ENCODE measurements at regions not wholly inside any gene's neighbourhood (a gene's known extent, or its start where the extent isn't known, plus 50 kb on each side); places are given as distances from the start of the nearest gene placed in this dataset.
"Not testable (repeated sequence)": the region's sequence is repeated elsewhere in the genome, so short reads cannot be mapped to it uniquely, and the experiment has no call there.

- DNase-seq (ENCODE audit: low read depth in 2 of 2): no peak
These were observed 50.0 kb upstream of the RASGRP1 start for GRCh38 chr15:38614621-38615020.

- no peak for DNase-seq (ENCODE audit: low read depth in 2 of 2)
These were observed 53.2 kb upstream of the RASGRP1 start for GRCh38 chr15:38617831-38618230.

GRCh38 chr15:38618242-38618955, 53.8 kb upstream of the RASGRP1 start:
- no peak for DNase-seq (ENCODE audit: low read depth in 2 of 2)

- no peak for DNase-seq (ENCODE audit: low read depth in 2 of 2)
These were observed 55.5 kb upstream of the RASGRP1 start for GRCh38 chr15:38620098-38620497.

- DNase-seq (ENCODE audit: low read depth in 2 of 2): no peak
These were observed 56.4 kb upstream of the RASGRP1 start for GRCh38 chr15:38620851-38621594.

- DNase-seq (ENCODE audit: low read depth in 2 of 2): no peak
These were observed 57.7 kb upstream of the RASGRP1 start for GRCh38 chr15:38622304-38622703.

GRCh38 chr15:38622908-38623307, 58.3 kb upstream of the RASGRP1 start:
- no peak for DNase-seq (ENCODE audit: low read depth in 2 of 2)

- no peak for DNase-seq (ENCODE audit: low read depth in 2 of 2)
These were observed 59.1 kb upstream of the RASGRP1 start for GRCh38 chr15:38623744-38624143.

- no peak for DNase-seq (ENCODE audit: low read depth in 2 of 2)
These were observed 59.9 kb upstream of the RASGRP1 start for GRCh38 chr15:38624244-38625205.

GRCh38 chr15:38625886-38626285, 61.3 kb upstream of the RASGRP1 start:
- DNase-seq (ENCODE audit: low read depth in 2 of 2): no peak

GRCh38 chr15:38626443-38627050, 61.9 kb upstream of the RASGRP1 start:
- no peak for DNase-seq (ENCODE audit: low read depth in 2 of 2)

- no peak for DNase-seq (ENCODE audit: low read depth in 2 of 2)
These were observed 63.2 kb upstream of the RASGRP1 start for GRCh38 chr15:38627689-38628277.

- DNase-seq (ENCODE audit: low read depth in 2 of 2): no peak
These were observed 66.8 kb upstream of the RASGRP1 start for GRCh38 chr15:38631119-38632075.

GRCh38 chr15:38635170-38635569, 70.6 kb upstream of the RASGRP1 start:
- DNase-seq (ENCODE audit: low read depth in 2 of 2): no peak

- no peak for DNase-seq (ENCODE audit: low read depth in 2 of 2)
These were observed 72.0 kb upstream of the RASGRP1 start for GRCh38 chr15:38636597-38636996.

- DNase-seq (ENCODE audit: low read depth in 2 of 2): no peak
These were observed 73.5 kb upstream of the RASGRP1 start for GRCh38 chr15:38638126-38638525.

- no peak for DNase-seq (ENCODE audit: low read depth in 2 of 2)
These were observed 74.2 kb upstream of the RASGRP1 start for GRCh38 chr15:38638811-38639210.

- DNase-seq (ENCODE audit: low read depth in 2 of 2): no peak
These were observed 78.2 kb upstream of the RASGRP1 start for GRCh38 chr15:38642689-38643270.

- not testable (repeated sequence) for DNase-seq (ENCODE audit: low read depth in 2 of 2)
These were observed 79.7 kb upstream of the RASGRP1 start for GRCh38 chr15:38644353-38644752.

GRCh38 chr15:38646716-38647115, 82.1 kb upstream of the RASGRP1 start:
- DNase-seq (ENCODE audit: low read depth in 2 of 2): no peak

Measured in stimulated activated CD8-positive, alpha-beta memory T cell treated with anti-CD3 and anti-CD28 coated beads, Interleukin-15, amount 100 ng/mL, for 4 hours (primary cell).